Naive thymus-derived CD8-positive, alpha-beta T cell (primary cell): ENCODE measurements at regions not wholly inside any gene's neighbourhood (a gene's known extent, or its start where the extent isn't known, plus 50 kb on each side); places are given as distances from the start of the nearest gene placed in this dataset.

ENCODE experiments used
- ATAC-seq, 2 donors: fragments of 150-1000 bp; cut with Tn5 transposase in 1 of 2; sonication (Bioruptor Pico), chemical (Tn5 transposase) in 1 of 2; 1 replicate in 1 of 2; 2 replicates in 1 of 2; pipeline ENCODE4 v1.10.0; 2021; ENCODE audit warnings: mild to moderate bottlenecking in 2 of 2, moderate library complexity in 2 of 2
- POLR2A ChIA-PET: fragments of 350-600 bp; sonication (Branson Sonifier 250); formaldehyde crosslinking; loops from one replicate; lab custom pipeline; 2021; ENCODE audit warnings: antibody characterized with exemption; lab: Charles Lee
- DNase-seq, 10 donors: peaks; one replicate each; pipeline versions ENCODE4 v3.0.0 to v3.0.0-alpha.2; 2020 to 2022
- H3K27ac Mint-ChIP-seq, 10 donors: one replicate each; pipeline ENCODE4 v1.8.0; 2020 to 2022; ENCODE audit warnings: mild to moderate bottlenecking in 10 of 10, mixed read lengths in 10 of 10, moderate library complexity in 4 of 10, inconsistent platforms in 1 of 10
- H3K27me3 Mint-ChIP-seq, 5 donors: one replicate each; pipeline ENCODE4 v1.8.0; 2021 to 2022; ENCODE audit warnings: mixed read lengths in 5 of 5
- H3K36me3 Mint-ChIP-seq, 3 donors: one replicate each; pipeline ENCODE4 v1.8.0; 2020 to 2022; ENCODE audit warnings: mixed read lengths in 3 of 3, mild to moderate bottlenecking in 2 of 3, inconsistent platforms in 1 of 3
- H3K4me1 Mint-ChIP-seq, 4 donors: one replicate each; pipeline ENCODE4 v1.8.0; 2021 to 2022; ENCODE audit warnings: mixed read lengths in 4 of 4
- H3K4me3 Mint-ChIP-seq, 10 donors: one replicate each; pipeline ENCODE4 v1.8.0; 2020 to 2022; ENCODE audit warnings: mild to moderate bottlenecking in 10 of 10, mixed read lengths in 10 of 10, moderate library complexity in 6 of 10, inconsistent platforms in 1 of 10
- H3K9me3 Mint-ChIP-seq, 9 donors: one replicate each; pipeline ENCODE4 v1.8.0; 2020 to 2022; ENCODE audit warnings: mixed read lengths in 9 of 9, mild to moderate bottlenecking in 3 of 9, inconsistent platforms in 1 of 9, moderate library complexity in 1 of 9

DNA sequence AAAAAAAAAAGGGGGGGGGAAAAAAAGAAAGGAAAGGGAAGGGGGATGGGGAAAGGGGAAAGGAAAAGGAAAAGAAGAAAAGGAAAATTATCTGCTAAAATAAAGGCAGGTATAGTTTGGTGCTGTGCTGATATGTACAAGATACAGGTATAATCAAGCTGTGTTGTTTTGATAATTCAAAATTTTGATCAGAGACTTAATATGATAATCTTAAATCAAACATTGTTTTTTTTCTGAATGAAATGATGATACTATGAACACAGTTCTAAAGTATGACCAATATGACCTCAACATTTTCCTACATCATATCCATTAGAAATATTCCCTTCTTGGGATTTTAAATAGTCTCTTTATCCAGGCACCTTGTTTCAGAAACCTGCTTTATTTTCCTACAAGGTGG is 115.6 kb upstream of the TRPM3 start:
- POLR2A ChIA-PET = no interaction called here
- DNase-seq (no peak), ATAC-seq (no peak)
- Mint-ChIP-seq H3K27ac (no peak overlapping the region), H3K4me3 (no peak overlapping the region), H3K9me3 (no peaks in the 10 kb centered on the region), H3K27me3 (peaks cover 0 to 11% (median 1%) of the 10 kb centered on the region in 5 donors), H3K4me1 (no peaks in the 10 kb centered on the region), H3K36me3 (no peaks in the 10 kb centered on the region)

GRCh38 chr9:71233646-71234045 is 112.2 kb upstream of the TRPM3 start:
- no peaks in the 10 kb centered on the region for H3K9me3 Mint-ChIP-seq
- no peak overlapping the region for H3K4me3 Mint-ChIP-seq
- no peaks in the 10 kb centered on the region for H3K36me3 Mint-ChIP-seq
- POLR2A ChIA-PET = no interaction called here
- H3K27ac Mint-ChIP-seq = no peak overlapping the region
- H3K27me3 Mint-ChIP-seq = peaks cover 0 to 7% (median 1%) of the 10 kb centered on the region in 5 donors
- no peaks in the 10 kb centered on the region for H3K4me1 Mint-ChIP-seq
- DNase-seq (no peak), ATAC-seq (no peak)

DNA sequence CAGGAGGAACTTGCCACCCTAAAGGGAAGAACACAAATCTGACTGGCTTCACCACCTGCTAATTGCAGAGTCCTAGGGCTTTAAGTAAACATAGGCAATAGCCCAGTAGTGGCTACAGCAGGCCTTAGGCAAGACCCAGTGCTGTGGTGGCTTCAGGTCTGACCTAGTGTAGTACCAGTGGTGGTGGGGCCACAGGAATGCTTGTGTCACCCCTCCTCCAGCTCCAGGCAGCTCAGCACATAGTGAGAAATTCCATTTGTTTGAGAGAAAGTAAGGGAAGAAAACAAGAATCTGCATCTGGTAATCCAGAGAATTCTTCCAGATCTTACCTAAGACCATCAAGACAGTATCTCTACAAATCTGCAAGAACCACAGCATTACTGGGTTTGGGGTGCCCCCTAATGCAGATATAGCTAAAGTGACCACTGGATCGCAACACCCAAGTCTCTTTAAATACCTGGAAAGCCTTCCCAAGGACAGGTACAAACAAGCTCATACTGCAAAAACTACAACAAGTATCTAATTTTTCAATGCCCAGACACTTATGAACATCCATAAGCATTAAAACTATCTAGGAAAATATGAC is 102.6 kb upstream of the TRPM3 start:
- Mint-ChIP-seq H3K9me3 (peaks cover 0 to 3% (median 0%) of the 10 kb centered on the region in 9 donors), H3K27ac (no peak overlapping the region), H3K36me3 (no peaks in the 10 kb centered on the region), H3K4me1 (no peaks in the 10 kb centered on the region), H3K4me3 (no peak overlapping the region), H3K27me3 (peaks cover 0 to 14% (median 3%) of the 10 kb centered on the region in 5 donors)
- ATAC-seq = no peak
- POLR2A ChIA-PET = no interaction called here
- no peak for DNase-seq

GRCh38 chr9:71218774-71219173 is 97.4 kb upstream of the TRPM3 start:
- no peak for ATAC-seq
- peaks cover 0 to 10% (median 5%) of the 10 kb centered on the region in 5 donors for H3K27me3 Mint-ChIP-seq

DNA sequence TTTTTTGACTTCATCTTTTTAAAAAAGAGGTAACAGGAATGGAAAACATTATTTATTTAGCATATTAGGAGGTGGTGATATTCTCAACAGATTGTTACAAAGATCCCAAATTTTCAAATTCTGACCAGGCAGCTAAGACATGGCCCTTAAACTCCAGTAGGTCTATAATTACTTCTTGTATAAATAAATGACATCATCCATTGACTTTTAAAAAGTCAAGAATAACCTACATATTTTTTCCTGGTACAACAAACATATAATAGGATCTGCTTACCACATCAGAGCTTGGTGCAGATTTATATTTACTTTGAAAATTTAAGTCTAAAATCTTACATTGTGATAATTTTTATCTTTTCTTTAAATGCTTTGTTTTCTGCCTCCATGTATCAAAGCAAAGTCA is 92.2 kb upstream of the TRPM3 start:
- DNase-seq = no peak
- H3K27ac Mint-ChIP-seq = no peak overlapping the region
- H3K9me3 Mint-ChIP-seq = peaks cover 0 to 18% (median 6%) of the 10 kb centered on the region in 9 donors
- no peaks in the 10 kb centered on the region for H3K4me1 Mint-ChIP-seq
- peaks cover 0 to 3% (median 2%) of the 10 kb centered on the region in 5 donors for H3K27me3 Mint-ChIP-seq
- POLR2A ChIA-PET = no interaction called here
- H3K4me3 Mint-ChIP-seq = no peak overlapping the region
- no peak for ATAC-seq
- peaks cover 0 to 8% (median 0%) of the 10 kb centered on the region in 3 donors for H3K36me3 Mint-ChIP-seq

More at GRCh38 chr9:71218774-71219173, 97.4 kb upstream of the TRPM3 start:
- H3K4me3 Mint-ChIP-seq = no peak overlapping the region
- POLR2A ChIA-PET = no interaction called here
- no peak overlapping the region for H3K27ac Mint-ChIP-seq
- no peak for DNase-seq
- no peaks in the 10 kb centered on the region for H3K4me1 Mint-ChIP-seq
- no peaks in the 10 kb centered on the region for H3K36me3 Mint-ChIP-seq
- peaks cover 0 to 11% (median 5%) of the 10 kb centered on the region in 9 donors for H3K9me3 Mint-ChIP-seq

- POLR2A ChIA-PET = no interaction called here
- Mint-ChIP-seq H3K36me3 (peaks cover 0 to 8% (median 0%) of the 10 kb centered on the region in 3 donors), H3K27ac (no peak overlapping the region), H3K27me3 (peaks cover 0 to 3% (median 0%) of the 10 kb centered on the region in 5 donors), H3K4me1 (no peaks in the 10 kb centered on the region), H3K4me3 (no peak overlapping the region), H3K9me3 (peaks cover 0 to 18% (median 6%) of the 10 kb centered on the region in 9 donors)
- ATAC-seq = no peak
- no peak for DNase-seq
Observed at GRCh38 chr9:71210326-71210725, 88.9 kb upstream of the TRPM3 start.

DNA sequence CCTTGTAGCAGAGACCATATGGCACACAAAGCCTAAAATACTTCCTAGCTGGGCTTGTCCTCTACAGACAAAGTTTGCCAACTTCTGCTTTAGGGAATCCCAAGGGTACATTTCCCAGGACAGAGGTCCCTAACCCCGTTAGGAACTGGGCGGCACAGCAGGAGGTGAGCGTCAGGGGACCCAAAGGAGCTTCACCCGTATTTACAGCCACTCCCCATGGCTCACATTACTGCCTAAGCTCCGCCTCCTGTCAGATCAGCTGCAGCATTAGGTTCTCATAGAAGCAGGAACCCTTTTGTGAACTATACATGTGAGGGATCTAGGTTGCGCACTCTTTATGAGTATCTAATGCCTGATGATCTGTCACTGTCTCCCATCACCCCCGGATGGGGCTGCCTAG is 88.5 kb upstream of the TRPM3 start:
- H3K9me3 Mint-ChIP-seq = peaks cover 0 to 18% (median 6%) of the 10 kb centered on the region in 9 donors

GRCh38 chr9:71202931-71203330 is 81.5 kb upstream of the TRPM3 start:
- POLR2A ChIA-PET = no interaction called here
- Mint-ChIP-seq H3K27ac (no peak overlapping the region), H3K4me3 (no peak overlapping the region), H3K36me3 (no peaks in the 10 kb centered on the region), H3K9me3 (peaks cover 0 to 18% (median 8%) of the 10 kb centered on the region in 9 donors), H3K27me3 (peaks cover 0 to 8% (median 0%) of the 10 kb centered on the region in 5 donors), H3K4me1 (no peaks in the 10 kb centered on the region)
- DNase-seq (no peak), ATAC-seq (no peak)

More for the DNA sequence above, 88.5 kb upstream of the TRPM3 start:
- no peak for DNase-seq
- H3K4me1 Mint-ChIP-seq = no peaks in the 10 kb centered on the region
- no peak for ATAC-seq
- POLR2A ChIA-PET = no interaction called here
- peaks cover 0 to 3% (median 0%) of the 10 kb centered on the region in 5 donors for H3K27me3 Mint-ChIP-seq
- no peak overlapping the region for H3K27ac Mint-ChIP-seq
- peaks cover 0 to 8% (median 0%) of the 10 kb centered on the region in 3 donors for H3K36me3 Mint-ChIP-seq
- no peak overlapping the region for H3K4me3 Mint-ChIP-seq

- ATAC-seq = no peak
- Mint-ChIP-seq H3K4me3 (no peak overlapping the region), H3K4me1 (no peaks in the 10 kb centered on the region), H3K27ac (no peak overlapping the region), H3K36me3 (peaks cover 0 to 5% (median 0%) of the 10 kb centered on the region in 3 donors), H3K9me3 (peaks cover 0 to 15% (median 5%) of the 10 kb centered on the region in 9 donors), H3K27me3 (peaks cover 0 to 14% (median 5%) of the 10 kb centered on the region in 5 donors)
- POLR2A ChIA-PET = no interaction called here
- no peak for DNase-seq
Observed at GRCh38 chr9:71191708-71192107, 70.3 kb upstream of the TRPM3 start.

- no peaks in the 10 kb centered on the region for H3K4me1 Mint-ChIP-seq
- POLR2A ChIA-PET = no interaction called here
- no peak for ATAC-seq
Observed at GRCh38 chr9:71183251-71183650, 61.8 kb upstream of the TRPM3 start.

GRCh38 chr9:71179183-71179582 is 57.8 kb upstream of the TRPM3 start:
- H3K4me1 Mint-ChIP-seq = no peaks in the 10 kb centered on the region
- ATAC-seq (no peak), DNase-seq (no peak)
- no peaks in the 10 kb centered on the region for H3K9me3 Mint-ChIP-seq
- no peak overlapping the region for H3K27ac Mint-ChIP-seq
- peaks cover 0 to 11% (median 2%) of the 10 kb centered on the region in 5 donors for H3K27me3 Mint-ChIP-seq
- POLR2A ChIA-PET = no interaction called here
- H3K4me3 Mint-ChIP-seq = no peak overlapping the region
- no peaks in the 10 kb centered on the region for H3K36me3 Mint-ChIP-seq

More at GRCh38 chr9:71183251-71183650, 61.8 kb upstream of the TRPM3 start:
- peaks cover 0 to 11% (median 3%) of the 10 kb centered on the region in 5 donors for H3K27me3 Mint-ChIP-seq
- no peaks in the 10 kb centered on the region for H3K36me3 Mint-ChIP-seq
- H3K27ac Mint-ChIP-seq = no peak overlapping the region
- H3K9me3 Mint-ChIP-seq = no peaks in the 10 kb centered on the region
- no peak for DNase-seq
- no peak overlapping the region for H3K4me3 Mint-ChIP-seq

DNA sequence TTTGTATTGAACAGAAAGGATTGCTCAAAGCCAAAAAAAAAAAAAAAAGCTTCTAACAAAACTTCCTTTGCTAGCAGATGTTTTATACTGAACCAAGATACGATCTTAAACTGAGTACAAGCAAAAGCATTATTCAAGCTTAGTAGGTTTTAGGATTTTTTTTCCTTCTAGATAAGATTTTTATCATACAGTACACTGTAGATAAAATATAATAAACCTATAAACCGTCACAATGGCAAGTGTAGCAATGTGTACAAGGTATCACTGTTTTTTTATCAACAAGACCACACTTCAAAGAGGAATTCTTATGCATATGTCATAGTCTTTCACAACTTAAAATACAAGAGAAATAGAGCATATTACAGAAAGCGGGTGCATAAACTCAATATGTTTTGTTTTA is 56.5 kb upstream of the TRPM3 start:
- ATAC-seq = no peak
- H3K36me3 Mint-ChIP-seq = no peaks in the 10 kb centered on the region
- H3K4me3 Mint-ChIP-seq = no peak overlapping the region
- H3K4me1 Mint-ChIP-seq = no peaks in the 10 kb centered on the region
- peaks cover 0 to 11% (median 2%) of the 10 kb centered on the region in 5 donors for H3K27me3 Mint-ChIP-seq
- H3K9me3 Mint-ChIP-seq = no peaks in the 10 kb centered on the region
- DNase-seq = no peak
- H3K27ac Mint-ChIP-seq = no peak overlapping the region
- POLR2A ChIA-PET = no interaction called here

DNA sequence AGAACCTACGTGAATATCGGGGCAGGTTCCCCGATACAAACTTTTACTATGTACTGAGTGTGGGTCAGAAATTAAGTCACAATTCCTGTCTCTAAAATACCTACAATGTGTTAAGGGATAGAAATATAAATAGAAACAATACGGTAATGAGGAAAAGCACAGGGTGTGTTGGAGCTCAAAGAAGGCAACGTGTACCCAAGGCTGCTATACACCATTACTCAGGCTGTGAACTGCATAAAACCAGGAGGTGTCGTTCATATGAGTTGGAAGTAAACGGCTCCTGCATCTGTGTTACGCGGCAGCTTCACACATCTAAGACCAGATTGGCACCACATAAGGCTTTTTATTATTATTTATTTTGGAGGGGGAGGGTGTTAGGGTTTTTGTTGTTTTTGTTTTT is 50.1 kb upstream of the TRPM3 start:
- Mint-ChIP-seq H3K27me3 (no peaks in the 10 kb centered on the region), H3K36me3 (peaks cover 0 to 3% (median 0%) of the 10 kb centered on the region in 3 donors), H3K27ac (no peak overlapping the region), H3K9me3 (peaks cover 0 to 10% (median 6%) of the 10 kb centered on the region in 9 donors), H3K4me1 (no peaks in the 10 kb centered on the region), H3K4me3 (no peak overlapping the region)
- ATAC-seq (no peak), DNase-seq (no peak)
- POLR2A ChIA-PET = no interaction called here
